GM18858 (cell line): ENCODE measurements at regions not wholly inside any gene's neighbourhood (a gene's known extent, or its start where the extent isn't known, plus 50 kb on each side); places are given as distances from the start of the nearest gene placed in this dataset.

Source experiments
- ATAC-seq: cut with Tn5 transposase; IDR thresholded peaks from one replicate; pipeline ENCODE4 v1.9.1; 2021; ENCODE audit not compliant: unreplicated experiment

DNA sequence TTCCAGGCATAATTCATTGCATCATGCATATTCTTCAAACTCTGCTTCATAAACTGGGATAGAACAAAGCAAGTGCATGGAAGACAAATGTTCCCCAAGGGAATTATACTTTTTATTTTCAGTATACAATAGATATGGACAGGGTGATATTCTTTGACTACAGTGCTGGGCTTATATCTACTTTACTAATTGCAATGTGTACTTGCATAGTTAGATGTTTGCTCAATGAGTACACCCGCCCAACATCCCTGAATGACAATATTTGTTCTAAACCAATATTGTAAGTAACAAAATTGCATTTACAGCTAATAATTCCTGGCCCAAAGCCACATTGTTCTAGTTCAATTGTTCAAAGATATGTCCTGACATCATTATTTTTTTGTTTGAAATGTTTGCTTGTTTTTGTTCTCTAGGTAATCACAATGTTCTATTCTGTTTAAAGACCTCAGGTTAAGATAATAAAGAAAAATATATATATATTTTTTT lies 171.4 kb downstream of the PTN start:
- ATAC-seq, result no peak

DNA sequence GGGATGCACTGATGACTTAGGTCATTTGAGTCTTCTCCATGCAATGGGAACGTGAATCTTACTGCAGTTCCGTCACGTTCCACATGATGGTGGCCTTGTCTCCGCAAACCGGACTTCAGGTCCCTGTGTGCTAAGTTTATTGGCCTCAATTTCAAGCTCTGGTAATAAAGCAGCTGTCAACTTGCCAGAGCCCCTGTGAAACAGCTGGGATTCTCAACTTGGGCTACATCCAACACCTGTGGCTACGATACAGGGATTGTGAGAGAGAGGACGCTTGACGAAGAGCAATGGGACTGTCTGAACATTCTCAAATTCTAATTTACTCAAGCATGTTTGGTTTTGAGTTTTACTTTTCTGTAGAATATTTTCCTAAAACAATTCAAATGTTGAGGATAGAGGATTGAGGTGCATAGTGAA lies 174.2 kb downstream of the PTN start:
- ATAC-seq, result no peak

DNA sequence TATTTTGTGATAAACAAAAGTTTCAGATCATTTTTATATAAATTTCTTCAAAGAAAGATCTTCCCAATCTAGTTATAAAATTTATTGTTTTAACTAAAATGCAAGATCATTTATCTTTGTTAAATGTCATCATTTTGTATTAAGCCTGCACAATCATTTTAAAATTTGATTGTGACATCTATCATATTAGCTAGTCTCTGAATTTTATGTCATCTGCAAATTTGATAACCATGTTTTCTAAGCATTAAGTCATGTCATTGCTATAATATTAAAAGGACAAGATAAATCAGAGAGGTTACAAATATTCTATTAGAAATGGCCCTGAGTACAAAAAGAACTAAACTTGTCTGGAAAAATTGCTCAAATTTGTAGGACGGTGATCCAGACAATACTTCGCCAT lies 175.9 kb downstream of the PTN start:
- no peak for ATAC-seq

DNA sequence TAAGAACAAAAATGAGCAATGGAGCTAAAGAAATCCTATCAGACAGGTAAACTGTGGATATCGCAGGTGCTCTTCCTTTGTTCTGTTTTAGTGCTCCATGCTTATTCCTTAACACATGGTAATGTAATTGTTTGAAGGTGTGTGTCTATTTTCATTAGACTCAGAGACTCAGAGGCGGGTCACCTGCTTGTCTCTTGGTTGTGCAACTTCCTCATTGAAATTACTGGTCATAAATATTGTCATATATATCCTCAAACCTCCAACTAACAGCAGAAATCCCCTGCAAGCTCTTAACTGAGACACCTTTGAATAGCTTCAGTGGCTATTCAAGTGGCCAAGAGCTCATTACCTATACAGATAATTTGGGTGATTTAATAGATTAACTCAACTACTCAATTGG lies 177.2 kb downstream of the PTN start:
- ATAC-seq, result no peak

DNA sequence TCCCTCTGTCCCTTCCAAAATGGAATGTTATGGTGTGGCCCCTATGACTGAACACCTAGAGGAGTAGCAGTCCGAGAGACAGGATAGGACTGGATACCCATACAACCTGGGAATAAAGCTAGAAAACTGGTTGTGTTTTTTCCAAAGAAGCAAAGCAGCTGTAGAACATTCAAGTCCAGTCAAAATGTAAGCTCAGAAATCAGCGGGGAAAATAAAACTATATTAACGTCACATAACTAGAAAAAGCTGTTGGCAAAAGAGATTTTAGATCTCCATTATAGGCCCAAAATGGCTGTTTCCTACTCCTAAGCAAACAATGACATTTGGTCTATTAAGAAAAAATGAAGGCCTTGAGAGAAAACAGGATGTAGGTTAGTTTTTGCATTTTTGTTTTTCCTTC lies 177.7 kb downstream of the PTN start:
- ATAC-seq, result no peak

DNA sequence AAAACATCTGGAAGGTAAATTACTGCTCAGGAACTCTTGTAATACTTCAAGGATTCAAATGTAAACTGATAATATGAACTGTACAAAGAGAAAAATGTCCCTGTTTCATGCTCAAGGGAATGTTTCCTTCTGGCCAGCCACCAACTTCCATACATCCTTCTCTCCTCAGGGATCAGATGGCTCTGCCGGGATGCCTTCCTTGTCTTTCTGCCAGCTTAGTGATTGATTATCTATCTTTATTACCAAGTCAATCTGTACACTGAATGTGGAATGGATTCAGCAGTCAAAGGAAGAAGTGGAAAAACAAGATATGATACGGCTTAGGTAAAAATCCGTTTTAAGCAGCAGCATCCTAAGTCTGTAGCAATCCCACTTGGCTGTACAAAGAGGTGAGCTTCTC lies 178.3 kb downstream of the PTN start:
- no peak for ATAC-seq

DNA sequence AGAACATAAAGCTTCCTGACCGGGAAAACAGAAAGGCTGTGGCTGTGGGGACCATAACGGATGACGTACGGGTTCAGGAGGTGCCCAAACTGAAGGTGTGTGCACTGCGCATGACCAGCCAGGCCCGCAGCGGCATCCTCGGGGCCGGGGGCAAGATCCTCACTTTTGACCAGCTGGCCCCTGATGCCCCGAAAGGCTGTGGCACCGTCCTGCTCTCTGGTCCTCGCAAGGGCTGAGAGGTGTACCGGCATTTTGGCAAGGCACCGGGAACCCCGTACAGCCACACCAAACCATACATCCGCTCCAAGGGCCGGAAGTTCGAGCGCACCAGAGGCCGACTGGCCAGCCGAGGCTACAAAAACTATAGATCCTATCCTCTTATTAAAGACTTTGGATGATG lies 179.3 kb downstream of the PTN start:
- no peak for ATAC-seq

DNA sequence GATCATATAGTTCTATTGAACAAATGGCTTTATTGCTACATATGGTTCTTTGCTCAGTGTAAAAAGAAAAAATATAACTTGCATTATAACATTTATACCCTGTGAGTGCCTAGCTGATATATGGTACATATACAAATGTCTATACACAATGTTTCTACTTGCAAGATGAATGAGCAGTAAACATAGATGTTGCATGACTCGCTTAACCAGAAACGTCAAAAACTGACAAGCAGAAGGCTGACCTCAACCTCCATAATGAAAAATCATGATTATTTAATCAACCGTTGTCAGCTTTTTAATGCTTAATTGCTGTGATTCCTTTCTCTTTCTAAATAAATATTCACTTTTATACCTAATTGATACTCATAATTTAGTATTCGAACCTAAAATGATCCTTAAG lies 183.3 kb downstream of the PTN start:
- no peak for ATAC-seq

DNA sequence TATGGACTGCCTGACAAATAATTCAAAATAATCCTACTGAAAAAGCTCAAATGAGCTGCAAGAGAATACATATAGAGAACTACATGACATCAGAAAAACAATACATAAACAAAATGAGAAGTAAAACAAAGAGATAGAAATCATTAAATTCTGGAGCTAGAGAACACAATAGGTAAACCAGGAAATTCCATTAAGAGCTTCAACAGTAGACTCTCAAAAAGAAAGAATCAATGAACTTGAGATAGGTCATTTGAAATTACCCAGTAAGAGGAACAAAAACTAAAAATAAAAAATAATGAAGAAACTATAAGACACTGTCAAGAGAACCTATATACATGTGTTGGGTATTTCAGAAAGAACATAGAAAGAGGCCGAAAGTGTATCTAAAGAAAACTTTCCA lies 186.3 kb downstream of the PTN start:
- ATAC-seq, result no peak

DNA sequence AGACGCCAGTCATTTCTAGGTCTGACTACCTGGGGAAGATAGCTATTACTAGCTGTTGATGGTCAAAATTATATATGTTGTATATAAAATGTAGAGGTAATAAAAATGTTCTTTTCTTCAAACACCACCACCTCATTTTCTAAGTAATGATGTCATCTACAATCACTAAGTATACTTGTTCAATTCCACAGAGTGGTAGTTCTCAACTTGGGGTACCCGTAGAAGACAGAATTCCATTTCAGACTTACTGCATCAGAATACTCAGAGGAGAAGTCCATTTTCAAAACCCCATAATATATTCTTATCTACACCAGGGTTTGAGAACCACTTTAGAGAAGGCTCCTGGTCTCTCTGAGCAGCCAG lies 191.9 kb downstream of the PTN start:
- ATAC-seq, result no peak

DNA sequence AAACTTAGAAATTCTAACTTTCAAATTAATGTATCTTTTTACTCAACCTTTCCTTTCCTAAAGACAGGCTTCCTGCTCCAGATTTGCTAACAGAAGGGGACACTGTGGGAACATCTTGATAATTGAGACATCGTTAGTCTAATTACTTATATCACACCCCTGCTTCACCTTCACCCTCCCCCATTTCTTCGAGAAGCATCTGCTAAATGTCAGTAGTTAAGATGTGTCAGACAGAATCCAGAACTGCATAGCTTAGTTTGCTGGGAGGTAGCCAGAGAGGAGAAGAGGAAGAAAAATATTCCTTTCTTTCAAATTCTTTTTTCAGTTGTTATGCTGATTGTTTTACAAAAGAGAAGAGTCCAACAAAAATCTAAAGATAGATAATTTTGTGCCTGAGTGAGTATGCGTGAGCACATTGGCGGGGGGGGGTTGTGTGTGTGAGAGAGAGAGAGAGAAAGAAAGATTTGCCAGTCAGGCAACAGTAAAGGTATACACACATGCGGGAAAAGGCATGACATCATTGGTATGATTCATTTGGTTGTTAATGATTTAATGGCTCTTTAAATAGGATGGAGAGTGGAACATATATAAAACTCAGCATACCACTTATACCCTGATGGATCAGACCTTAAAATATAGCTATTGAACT lies 192.4 kb downstream of the PTN start:
- no peak for ATAC-seq

DNA sequence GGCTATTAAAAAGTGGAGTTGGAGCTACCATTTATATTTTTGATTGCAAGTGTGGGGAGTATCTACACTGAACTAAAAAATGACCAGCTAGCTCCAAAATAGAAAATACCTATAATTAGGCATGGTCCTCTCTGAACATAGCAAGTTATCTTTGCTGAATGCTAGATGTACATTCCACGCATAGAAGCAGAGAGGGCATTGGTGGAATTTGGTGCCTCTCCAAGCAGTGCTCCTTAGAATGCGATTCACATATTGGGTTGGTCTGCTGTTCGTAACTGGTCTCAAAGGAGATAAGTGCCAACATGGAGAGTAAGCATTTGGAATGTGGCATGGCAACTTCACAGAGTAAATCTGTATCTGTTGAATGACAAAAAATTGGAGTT lies 196.2 kb downstream of the PTN start:
- ATAC-seq, result no peak

DNA sequence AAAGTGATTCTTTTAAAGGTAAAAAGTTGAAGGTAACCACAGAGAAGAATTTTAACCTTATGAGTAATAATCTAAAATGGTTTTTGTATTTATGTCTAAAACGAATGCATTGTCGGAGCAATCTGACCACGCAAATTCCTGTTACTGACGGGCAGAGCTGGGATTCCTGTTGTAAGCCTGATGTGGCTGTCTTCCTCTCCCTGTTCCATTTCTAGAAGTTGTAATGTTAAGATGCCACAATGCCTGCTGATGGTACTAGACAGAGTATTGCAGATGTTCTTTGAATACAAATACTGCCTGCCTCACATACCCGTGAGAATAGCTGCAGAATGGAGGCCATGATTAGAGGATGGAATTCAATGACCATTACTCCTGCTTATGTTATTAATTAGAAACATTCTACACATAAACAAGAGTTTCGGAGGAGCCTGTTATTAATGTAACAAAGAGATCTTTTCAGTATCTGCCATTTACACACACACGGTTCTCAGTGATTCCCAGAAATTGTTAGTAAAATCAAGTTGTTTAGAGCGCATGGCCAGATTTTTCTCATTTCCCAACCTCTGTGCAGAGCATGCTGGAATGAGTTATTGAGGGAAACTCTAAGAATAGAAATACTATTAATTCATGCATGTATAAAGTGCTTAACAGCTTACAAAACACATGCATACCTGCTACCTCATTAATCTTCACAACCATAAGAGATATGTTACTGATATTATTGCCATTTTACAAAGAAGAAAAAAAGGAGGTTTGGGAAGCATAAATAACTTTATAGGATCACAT lies 196.8 kb downstream of the PTN start:
- no peak for ATAC-seq

DNA sequence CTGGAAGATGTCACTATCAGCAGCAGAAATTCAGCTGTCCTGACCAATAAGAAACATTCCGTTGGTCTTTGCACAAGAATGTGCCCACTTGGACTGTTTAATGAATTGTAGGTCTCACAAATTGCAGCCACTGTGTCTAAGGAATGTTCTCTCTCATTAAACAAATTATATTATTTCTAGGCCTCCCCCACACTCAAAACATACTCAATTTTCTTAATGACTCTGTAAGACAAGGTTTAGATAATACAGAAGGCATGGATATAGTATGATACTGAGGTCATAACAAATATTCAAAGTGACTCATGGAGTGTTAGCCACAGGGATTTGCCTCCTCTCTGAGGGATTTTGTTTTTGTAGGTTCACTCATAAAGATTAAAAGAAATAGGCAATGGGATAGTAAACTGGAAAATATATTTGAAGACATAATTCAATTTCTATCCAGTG lies 197.5 kb downstream of the PTN start:
- no peak for ATAC-seq

DNA sequence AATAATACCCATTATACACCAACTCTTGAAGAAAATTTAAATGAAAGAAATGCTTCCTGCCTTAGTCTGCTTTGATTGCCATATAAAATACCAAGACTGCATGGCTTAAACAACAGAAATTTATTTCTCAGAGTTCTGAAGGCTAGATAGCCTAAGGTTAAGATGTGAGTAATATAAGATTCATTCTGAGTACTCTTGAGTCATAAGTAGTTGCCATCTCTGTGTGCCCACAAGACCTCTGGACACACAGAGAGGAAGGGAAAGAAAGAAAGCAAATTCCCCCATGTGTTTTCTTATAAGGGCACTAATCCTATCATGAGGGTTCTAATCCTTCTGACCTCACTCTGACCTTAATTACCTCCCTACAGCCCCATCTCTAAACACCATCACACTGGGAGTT lies 201.2 kb downstream of the PTN start:
- no peak for ATAC-seq

DNA sequence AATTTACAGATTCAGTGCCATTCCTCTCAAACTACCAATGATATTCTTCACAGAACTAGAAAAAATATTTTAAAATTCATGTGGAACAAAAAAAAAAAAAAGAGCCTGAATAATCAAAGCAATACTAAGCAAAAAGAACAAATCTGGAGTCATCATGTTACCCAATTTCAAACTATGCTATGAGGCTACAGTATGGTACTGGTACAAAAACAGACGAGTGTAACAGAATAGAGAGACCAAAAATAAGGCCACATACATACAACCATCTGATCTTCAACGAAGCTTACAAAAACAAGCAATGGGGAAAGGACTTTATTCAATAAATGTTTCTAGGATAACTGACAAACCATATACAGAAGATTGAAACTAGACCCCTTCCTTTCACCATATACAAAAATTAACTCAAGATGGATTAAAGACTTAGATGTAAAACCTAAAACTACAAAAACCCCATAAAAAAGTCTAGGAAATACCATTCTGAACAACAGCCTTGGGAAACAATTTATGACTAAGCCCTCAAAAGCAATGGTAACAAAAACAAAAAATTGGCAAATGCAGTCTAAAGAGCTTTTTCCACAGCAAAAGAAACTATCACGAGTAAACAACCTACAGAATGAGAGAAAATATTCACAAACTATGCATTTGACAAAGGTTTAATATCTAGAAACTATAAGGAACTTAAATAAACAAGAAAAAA lies 207.7 kb downstream of the PTN start:
- no peak for ATAC-seq

DNA sequence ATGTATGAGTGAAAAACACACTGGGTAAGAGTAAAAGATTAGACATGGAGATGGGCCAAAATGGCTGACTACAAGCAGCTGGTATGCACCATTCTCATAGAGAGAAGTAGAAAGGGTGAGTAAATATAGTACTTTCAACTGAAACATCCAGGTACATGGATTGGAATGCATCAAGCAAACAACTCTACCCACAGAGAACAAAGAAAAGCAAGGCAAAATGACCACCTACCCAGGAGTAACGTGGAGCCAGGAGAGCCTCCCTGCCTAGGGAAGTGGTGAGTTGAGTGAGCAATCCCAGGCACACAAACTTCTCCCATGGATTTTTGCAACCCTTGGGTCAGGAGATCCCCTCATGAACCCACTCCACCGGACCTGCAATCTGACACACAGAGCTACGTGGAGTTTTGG lies 212.8 kb downstream of the PTN start:
- no peak for ATAC-seq

DNA sequence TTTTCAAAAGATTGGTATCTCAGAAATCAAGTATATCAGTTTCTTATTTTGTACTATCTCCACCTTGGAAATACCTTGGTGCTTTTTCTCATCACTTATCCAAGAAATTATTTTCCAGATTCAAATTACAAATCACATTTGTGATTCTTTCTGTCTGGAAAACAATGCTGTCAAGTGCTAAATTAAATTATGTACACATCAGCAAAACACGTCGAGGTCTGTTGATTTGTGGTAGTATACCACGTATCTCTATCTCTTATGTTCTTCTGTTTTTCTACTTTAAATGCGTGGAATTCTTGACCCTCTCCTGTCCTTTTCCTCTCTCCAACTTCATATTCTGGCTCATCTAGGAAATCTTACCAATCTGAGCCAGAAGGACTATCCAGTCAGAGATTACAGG lies 214.5 kb downstream of the PTN start:
- no peak for ATAC-seq

DNA sequence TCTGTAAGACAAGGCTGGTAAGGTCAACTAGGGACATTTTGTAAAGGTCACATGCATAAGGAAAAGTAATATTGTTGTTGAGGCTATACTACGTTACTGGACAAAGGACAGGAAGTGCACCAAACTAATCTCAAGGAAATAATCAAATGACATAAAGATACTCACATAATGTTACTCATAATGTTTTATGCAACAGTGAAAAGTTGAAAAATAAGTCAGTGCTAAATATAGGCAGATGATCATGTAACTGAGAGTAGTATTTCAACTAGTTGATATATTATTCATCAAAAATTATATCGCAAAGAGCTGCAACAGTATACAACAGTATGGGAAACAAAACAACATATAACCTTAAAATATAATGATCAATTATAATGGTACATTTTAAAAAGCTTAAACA lies 215.7 kb downstream of the PTN start:
- no peak for ATAC-seq

DNA sequence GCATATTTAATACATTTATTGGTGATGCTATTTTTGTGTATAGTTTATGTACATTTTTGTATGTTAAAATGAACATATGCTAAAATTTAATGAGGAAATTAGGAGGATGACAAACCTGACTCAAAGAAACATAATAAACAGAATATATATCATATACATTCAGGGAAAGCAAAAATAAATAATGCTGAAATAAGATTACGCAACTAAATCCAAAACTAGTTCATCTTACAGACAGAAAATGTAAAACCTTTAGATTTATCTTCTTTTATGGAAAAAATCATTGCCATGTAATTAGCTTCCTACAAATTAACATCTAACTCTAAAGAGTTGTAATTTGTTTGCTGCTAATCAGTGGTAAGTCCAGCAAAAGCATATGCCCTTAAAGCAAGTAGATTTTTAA lies 216.5 kb downstream of the PTN start:
- ATAC-seq, result no peak

DNA sequence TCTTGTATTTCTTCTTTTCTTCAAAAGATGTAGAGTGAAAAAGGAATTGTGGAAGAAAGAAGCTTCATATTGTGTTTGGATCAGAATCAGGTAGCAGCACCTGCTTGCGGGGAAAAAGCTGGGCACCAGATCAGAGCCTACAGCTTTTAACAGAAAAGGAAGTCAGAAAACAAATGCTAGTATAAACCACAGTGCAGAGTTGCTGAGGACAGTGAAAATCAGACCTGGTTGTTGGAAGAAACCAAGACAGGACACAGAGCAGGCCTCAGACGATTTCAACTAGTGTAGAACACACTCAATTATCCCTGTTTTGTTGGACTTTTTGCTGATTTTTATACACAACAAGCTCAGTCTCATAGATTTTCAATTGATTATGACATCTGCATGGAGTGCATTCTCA lies 221.4 kb downstream of the PTN start:
- no peak for ATAC-seq

DNA sequence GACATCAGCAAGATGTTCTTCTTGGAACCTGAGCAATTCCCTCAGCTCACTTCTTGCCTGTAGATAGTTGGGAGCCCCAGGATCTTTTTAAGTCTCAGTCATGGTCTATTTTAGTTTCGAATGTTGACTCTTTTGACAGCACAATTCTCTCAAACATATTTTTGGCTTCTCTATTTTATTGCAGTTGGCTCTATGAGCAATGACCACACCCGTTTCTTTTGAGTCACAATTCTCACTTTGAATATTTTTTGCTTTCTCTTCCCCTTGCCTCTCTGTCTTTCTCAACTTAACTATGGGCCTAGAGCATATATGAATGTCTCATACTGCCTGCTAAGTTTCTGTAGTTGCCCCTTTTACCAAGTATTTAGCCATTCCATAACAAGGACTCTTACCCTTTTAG lies 222.8 kb downstream of the PTN start:
- ATAC-seq, result peak; percentile 81
